ENCODE measurements at regions not wholly inside any gene's neighbourhood (a gene's known extent, or its start where the extent isn't known, plus 50 kb on each side); places are given as distances from the start of the nearest gene placed in this dataset.

GRCh38 chr14:89644641-89645040 lies 227.6 kb upstream of the FOXN3 start:
- Histone ChIP-seq H3K27me3 (no peaks in the 10 kb centered on the region), H3K36me3 (no peaks in the 10 kb centered on the region), H3K4me3 (no peak overlapping the region), H3K9me3 (no peaks in the 10 kb centered on the region), H3K4me1 (no peaks in the 10 kb centered on the region), H3K27ac (no peak overlapping the region)
- no peak for TF ChIP-seq CTCF (IDR thresholded peaks at IDR 0.05)
- DNase-seq (ENCODE audit: low spot score), result no peak

- Histone ChIP-seq H3K27me3 (no peaks in the 10 kb centered on the region), H3K27ac (no peak overlapping the region), H3K9me3 (no peaks in the 10 kb centered on the region), H3K4me1 (no peaks in the 10 kb centered on the region), H3K4me3 (no peak overlapping the region), H3K36me3 (no peaks in the 10 kb centered on the region)
- TF ChIP-seq CTCF (IDR thresholded peaks at IDR 0.05), result no peak
- DNase-seq (ENCODE audit: low spot score), result no peak
These were observed 224.6 kb upstream of the FOXN3 start for GRCh38 chr14:89641495-89642175.

- Histone ChIP-seq H3K27ac (no peak overlapping the region), H3K4me1 (no peaks in the 10 kb centered on the region), H3K9me3 (no peaks in the 10 kb centered on the region), H3K4me3 (no peak overlapping the region), H3K36me3 (no peaks in the 10 kb centered on the region), H3K27me3 (no peaks in the 10 kb centered on the region)
- TF ChIP-seq CTCF (IDR thresholded peaks at IDR 0.05), result no peak
- DNase-seq (ENCODE audit: low spot score), result no peak
These were observed 223.1 kb upstream of the FOXN3 start for GRCh38 chr14:89640141-89640540.

GRCh38 chr14:89639687-89640086 lies 222.7 kb upstream of the FOXN3 start:
- Histone ChIP-seq H3K27ac (no peak overlapping the region), H3K4me3 (no peak overlapping the region), H3K9me3 (no peaks in the 10 kb centered on the region), H3K36me3 (no peaks in the 10 kb centered on the region), H3K4me1 (no peaks in the 10 kb centered on the region), H3K27me3 (no peaks in the 10 kb centered on the region)
- no peak for DNase-seq (ENCODE audit: low spot score)
- TF ChIP-seq CTCF (IDR thresholded peaks at IDR 0.05), result no peak

GRCh38 chr14:89638891-89639290 lies 221.9 kb upstream of the FOXN3 start:
- Histone ChIP-seq H3K27ac (no peak overlapping the region), H3K36me3 (no peaks in the 10 kb centered on the region), H3K27me3 (no peaks in the 10 kb centered on the region), H3K9me3 (no peaks in the 10 kb centered on the region), H3K4me3 (no peak overlapping the region), H3K4me1 (no peaks in the 10 kb centered on the region)
- no peak for TF ChIP-seq CTCF (IDR thresholded peaks at IDR 0.05)
- no peak for DNase-seq (ENCODE audit: low spot score)

- no peaks in the 10 kb centered on the region for H3K36me3 ChIP-seq
- H3K4me1 ChIP-seq, result no peaks in the 10 kb centered on the region
- H3K27ac ChIP-seq, result no peak overlapping the region
- H3K9me3 ChIP-seq, result no peaks in the 10 kb centered on the region
- H3K27me3 ChIP-seq, result no peaks in the 10 kb centered on the region
- H3K4me3 ChIP-seq, result no peak overlapping the region
- DNase-seq (ENCODE audit: low spot score), result no peak
- TF ChIP-seq CTCF (IDR thresholded peaks at IDR 0.05), result no peak
These were observed 220.5 kb upstream of the FOXN3 start for GRCh38 chr14:89637581-89637980.
